ENCODE measurements at regions not wholly inside any gene's neighbourhood (a gene's known extent, or its start where the extent isn't known, plus 50 kb on each side); places are given as distances from the start of the nearest gene placed in this dataset.

DNA sequence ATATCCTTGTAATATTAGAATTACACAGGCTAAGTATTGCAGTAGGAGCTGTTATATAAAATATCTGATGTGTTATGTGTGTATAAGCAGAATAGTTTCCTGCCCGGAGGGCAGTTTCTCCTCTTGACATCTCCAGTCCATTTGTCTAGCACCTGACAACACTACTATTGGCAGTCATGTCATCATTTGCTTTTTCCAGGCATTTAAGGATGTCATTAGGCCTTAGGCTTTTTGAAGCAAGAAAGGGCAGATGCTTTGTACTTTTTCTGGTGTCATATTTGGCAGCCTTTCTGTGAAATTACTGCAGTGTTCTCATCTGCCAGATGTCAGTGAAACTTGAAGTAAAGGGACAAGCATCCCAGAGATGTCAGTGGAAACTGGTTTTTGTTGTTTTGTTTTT is 2017.6 kb upstream of the IGFBP7 start:
- 0% methylated on average over 1 of the region's 1 CpG for WGBS (ENCODE audit: low lambda C conversion rate)
- H3K36me3 ChIP-seq (replicated peaks in 1 of 2; ENCODE audit: control insufficient read depth in 1 of 2, insufficient read depth in 2 of 2, low read length in 2 of 2): no peaks in the 10 kb centered on the region
- ChIA-PET CTCF (ENCODE audit: low intra/inter-chr PET ratio, low total read pairs) (no interaction called here), POLR2A (no interaction called here)
- DNase-seq (ENCODE audit: low spot score) (no peak), FAIRE-seq (no peak), ATAC-seq (no peak)
- H3K4me1 ChIP-seq (ENCODE audit: insufficient read depth, low read length): no peaks in the 10 kb centered on the region
- H3K9ac ChIP-seq (ENCODE audit: insufficient read depth, low read depth, low read length): no peak overlapping the region
- no peaks in the 10 kb centered on the region for H4K20me1 ChIP-seq (ENCODE audit: insufficient read depth, low read length)
- TF ChIP-seq, protein P1, sequence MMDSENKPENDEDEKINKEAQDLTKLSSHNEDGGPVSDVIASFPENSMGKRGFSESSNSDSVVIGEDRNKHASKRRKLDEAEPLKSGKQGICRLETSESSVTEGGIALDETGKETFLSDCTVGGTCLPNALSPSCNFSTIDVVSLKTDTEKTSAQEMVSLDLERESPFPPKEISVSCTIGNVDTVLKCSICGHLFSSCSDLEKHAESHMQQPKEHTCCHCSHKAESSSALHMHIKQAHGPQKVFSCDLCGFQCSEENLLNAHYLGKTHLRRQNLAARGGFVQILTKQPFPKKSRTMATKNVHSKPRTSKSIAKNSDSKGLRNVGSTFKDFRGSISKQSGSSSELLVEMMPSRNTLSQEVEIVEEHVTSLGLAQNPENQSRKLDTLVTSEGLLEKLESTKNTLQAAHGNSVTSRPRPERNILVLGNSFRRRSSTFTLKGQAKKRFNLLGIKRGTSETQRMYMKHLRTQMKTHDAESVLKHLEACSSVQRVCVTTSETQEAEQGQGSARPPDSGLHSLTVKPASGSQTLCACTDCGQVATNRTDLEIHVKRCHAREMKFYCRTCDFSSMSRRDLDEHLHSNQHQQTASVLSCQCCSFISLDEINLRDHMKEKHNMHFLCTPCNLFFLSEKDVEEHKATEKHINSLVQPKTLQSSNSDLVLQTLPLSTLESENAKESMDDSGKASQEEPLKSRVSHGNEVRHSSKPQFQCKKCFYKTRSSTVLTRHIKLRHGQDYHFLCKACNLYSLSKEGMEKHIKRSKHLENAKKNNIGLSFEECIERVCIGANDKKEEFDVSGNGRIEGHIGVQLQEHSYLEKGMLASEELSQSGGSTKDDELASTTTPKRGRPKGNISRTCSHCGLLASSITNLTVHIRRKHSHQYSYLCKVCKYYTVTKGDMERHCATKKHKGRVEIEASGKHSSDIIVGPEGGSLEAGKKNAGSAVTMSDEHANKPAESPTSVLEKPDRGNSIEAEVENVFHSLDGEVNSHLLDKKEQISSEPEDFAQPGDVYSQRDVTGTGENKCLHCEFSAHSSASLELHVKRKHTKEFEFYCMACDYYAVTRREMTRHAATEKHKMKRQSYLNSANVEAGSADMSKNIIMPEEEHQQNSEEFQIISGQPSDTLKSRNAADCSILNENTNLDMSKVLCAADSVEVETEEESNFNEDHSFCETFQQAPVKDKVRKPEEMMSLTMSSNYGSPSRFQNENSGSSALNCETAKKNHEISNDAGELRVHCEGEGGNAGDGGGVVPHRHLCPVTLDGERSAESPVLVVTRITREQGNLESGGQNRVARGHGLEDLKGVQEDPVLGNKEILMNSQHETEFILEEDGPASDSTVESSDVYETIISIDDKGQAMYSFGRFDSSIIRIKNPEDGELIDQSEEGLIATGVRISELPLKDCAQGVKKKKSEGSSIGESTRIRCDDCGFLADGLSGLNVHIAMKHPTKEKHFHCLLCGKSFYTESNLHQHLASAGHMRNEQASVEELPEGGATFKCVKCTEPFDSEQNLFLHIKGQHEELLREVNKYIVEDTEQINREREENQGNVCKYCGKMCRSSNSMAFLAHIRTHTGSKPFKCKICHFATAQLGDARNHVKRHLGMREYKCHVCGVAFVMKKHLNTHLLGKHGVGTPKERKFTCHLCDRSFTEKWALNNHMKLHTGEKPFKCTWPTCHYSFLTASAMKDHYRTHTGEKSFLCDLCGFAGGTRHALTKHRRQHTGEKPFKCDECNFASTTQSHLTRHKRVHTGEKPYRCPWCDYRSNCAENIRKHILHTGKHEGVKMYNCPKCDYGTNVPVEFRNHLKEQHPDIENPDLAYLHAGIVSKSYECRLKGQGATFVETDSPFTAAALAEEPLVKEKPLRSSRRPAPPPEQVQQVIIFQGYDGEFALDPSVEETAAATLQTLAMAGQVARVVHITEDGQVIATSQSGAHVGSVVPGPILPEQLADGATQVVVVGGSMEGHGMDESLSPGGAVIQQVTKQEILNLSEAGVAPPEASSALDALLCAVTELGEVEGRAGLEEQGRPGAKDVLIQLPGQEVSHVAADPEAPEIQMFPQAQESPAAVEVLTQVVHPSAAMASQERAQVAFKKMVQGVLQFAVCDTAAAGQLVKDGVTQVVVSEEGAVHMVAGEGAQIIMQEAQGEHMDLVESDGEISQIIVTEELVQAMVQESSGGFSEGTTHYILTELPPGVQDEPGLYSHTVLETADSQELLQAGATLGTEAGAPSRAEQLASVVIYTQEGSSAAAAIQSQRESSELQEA (CRISPR knock-in tag; IDR thresholded peaks at IDR 0.05; ENCODE audit: not compliant biosample characterization): no peak
- TF ChIP-seq NFE2L2 (IDR thresholded peaks at IDR 0.05; ENCODE audit: low read length) (no peak), SRSF1 (optimal IDR thresholded peaks at IDR 0.05; ENCODE audit: low read depth, low read length) (no peak)
- H3K4me2 ChIP-seq (ENCODE audit: low read depth, low read length): no peak overlapping the region
- intact Hi-C loops (cut with micrococcal nuclease; ENCODE audit: unreplicated experiment): no loop called here
- H3K27me3 ChIP-seq (ENCODE audit: control insufficient read depth in 1 of 2, insufficient read depth in 2 of 2, low read length in 2 of 2): no peaks in the 10 kb centered on the region
- no peaks in the 10 kb centered on the region for H3K9me3 ChIP-seq (ENCODE audit: low read length)
- in situ Hi-C loops (cut with HindIII; ENCODE audit: extremely low pct_ligation_motif_present, low pct_unique_long_range_greater_than_20kb): no loop called here
- BruUV-seq (replicated peaks): no TSS peak
- H3K79me2 ChIP-seq (ENCODE audit: insufficient read depth, low read length): no peaks in the 10 kb centered on the region
- H2AFZ ChIP-seq (ENCODE audit: low read length): no peak overlapping the region
- no peak overlapping the region for H3K4me3 ChIP-seq (replicated peaks in 1 of 3; ENCODE audit: insufficient read depth in 1 of 3, low read depth in 2 of 3, low read length in 3 of 3)
- H3K27ac ChIP-seq (ENCODE audit: extremely low read length, insufficient read depth, low read length): no peak overlapping the region
